ENCODE measurements at regions not wholly inside any gene's neighbourhood (a gene's known extent, or its start where the extent isn't known, plus 50 kb on each side); places are given as distances from the start of the nearest gene placed in this dataset.

DNA sequence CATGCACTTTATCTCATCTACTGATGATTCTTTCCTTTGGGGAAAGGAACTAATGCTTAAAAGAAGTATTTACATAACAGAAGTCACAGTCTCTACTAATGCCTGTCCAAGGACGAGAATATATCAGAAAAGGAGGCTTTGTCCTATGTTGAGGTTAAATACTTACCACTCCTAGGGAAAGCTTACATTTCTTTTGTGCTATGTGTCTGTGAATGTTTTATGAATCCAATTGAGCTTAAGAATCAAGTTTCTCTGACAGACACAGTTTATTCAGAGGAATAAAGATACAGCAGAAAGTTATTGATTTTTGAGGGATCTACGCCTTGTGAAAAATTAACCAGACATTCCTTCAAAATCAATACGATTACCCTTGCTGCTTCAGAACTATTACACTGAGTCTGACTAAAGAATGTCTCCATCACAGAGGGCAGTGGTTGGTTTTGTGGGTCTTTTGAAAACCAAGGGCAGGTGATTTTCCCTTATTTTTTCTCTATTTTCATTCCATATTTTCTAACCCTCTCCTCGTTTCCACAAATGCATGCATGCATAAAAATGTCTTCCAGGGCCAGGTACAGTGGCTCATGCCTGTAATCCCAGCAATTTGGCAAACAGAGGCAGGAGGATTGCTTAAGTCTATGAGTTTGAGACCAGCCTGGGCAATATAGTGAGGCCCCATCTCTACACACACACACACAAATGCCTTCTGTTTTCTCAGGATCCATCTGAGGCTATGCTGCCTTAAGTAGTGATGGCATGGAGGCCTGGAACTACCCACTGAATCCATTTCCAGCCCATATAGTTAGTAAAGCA lies 1095.1 kb downstream of the GALC start (continued):
- TF ChIP-seq, protein P1, sequence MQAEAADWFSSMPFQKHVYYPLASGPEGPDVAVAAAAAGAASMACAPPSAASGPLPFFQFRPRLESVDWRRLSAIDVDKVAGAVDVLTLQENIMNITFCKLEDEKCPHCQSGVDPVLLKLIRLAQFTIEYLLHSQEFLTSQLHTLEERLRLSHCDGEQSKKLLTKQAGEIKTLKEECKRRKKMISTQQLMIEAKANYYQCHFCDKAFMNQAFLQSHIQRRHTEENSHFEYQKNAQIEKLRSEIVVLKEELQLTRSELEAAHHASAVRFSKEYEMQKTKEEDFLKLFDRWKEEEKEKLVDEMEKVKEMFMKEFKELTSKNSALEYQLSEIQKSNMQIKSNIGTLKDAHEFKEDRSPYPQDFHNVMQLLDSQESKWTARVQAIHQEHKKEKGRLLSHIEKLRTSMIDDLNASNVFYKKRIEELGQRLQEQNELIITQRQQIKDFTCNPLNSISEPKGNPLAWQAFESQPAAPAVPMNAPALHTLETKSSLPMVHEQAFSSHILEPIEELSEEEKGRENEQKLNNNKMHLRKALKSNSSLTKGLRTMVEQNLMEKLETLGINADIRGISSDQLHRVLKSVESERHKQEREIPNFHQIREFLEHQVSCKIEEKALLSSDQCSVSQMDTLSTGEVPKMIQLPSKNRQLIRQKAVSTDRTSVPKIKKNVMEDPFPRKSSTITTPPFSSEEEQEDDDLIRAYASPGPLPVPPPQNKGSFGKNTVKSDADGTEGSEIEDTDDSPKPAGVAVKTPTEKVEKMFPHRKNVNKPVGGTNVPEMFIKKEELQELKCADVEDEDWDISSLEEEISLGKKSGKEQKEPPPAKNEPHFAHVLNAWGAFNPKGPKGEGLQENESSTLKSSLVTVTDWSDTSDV (CRISPR knock-in tag; IDR thresholded peaks at IDR 0.05) = no peak
- TF ChIP-seq PAF1 (CRISPR knock-in tag; IDR thresholded peaks at IDR 0.05) (no peak), ZFYVE20 (CRISPR knock-in tag; IDR thresholded peaks at IDR 0.05; ENCODE audit: borderline replicate concordance, low read depth) (no peak), DNMT1 (CRISPR knock-in tag; IDR thresholded peaks at IDR 0.05) (no peak), RCOR2 (CRISPR knock-in tag; IDR thresholded peaks at IDR 0.05) (no peak; the same call in 1 of the 2 replicates), RARG (CRISPR knock-in tag; IDR thresholded peaks at IDR 0.05; ENCODE audit: low read depth) (no peak)
- TF ChIP-seq, protein P2, sequence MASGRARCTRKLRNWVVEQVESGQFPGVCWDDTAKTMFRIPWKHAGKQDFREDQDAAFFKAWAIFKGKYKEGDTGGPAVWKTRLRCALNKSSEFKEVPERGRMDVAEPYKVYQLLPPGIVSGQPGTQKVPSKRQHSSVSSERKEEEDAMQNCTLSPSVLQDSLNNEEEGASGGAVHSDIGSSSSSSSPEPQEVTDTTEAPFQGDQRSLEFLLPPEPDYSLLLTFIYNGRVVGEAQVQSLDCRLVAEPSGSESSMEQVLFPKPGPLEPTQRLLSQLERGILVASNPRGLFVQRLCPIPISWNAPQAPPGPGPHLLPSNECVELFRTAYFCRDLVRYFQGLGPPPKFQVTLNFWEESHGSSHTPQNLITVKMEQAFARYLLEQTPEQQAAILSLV (CRISPR knock-in tag; IDR thresholded peaks at IDR 0.05; ENCODE audit: borderline replicate concordance) = no peak
- TF ChIP-seq, protein P3, sequence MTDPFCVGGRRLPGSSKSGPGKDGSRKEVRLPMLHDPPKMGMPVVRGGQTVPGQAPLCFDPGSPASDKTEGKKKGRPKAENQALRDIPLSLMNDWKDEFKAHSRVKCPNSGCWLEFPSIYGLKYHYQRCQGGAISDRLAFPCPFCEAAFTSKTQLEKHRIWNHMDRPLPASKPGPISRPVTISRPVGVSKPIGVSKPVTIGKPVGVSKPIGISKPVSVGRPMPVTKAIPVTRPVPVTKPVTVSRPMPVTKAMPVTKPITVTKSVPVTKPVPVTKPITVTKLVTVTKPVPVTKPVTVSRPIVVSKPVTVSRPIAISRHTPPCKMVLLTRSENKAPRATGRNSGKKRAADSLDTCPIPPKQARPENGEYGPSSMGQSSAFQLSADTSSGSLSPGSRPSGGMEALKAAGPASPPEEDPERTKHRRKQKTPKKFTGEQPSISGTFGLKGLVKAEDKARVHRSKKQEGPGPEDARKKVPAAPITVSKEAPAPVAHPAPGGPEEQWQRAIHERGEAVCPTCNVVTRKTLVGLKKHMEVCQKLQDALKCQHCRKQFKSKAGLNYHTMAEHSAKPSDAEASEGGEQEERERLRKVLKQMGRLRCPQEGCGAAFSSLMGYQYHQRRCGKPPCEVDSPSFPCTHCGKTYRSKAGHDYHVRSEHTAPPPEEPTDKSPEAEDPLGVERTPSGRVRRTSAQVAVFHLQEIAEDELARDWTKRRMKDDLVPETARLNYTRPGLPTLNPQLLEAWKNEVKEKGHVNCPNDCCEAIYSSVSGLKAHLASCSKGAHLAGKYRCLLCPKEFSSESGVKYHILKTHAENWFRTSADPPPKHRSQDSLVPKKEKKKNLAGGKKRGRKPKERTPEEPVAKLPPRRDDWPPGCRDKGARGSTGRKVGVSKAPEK (CRISPR knock-in tag; IDR thresholded peaks at IDR 0.05; ENCODE audit: borderline replicate concordance) = no peak
- TF ChIP-seq, protein P4, sequence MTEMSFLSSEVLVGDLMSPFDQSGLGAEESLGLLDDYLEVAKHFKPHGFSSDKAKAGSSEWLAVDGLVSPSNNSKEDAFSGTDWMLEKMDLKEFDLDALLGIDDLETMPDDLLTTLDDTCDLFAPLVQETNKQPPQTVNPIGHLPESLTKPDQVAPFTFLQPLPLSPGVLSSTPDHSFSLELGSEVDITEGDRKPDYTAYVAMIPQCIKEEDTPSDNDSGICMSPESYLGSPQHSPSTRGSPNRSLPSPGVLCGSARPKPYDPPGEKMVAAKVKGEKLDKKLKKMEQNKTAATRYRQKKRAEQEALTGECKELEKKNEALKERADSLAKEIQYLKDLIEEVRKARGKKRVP (CRISPR knock-in tag; IDR thresholded peaks at IDR 0.05) = no peak
- TF ChIP-seq, protein P5, sequence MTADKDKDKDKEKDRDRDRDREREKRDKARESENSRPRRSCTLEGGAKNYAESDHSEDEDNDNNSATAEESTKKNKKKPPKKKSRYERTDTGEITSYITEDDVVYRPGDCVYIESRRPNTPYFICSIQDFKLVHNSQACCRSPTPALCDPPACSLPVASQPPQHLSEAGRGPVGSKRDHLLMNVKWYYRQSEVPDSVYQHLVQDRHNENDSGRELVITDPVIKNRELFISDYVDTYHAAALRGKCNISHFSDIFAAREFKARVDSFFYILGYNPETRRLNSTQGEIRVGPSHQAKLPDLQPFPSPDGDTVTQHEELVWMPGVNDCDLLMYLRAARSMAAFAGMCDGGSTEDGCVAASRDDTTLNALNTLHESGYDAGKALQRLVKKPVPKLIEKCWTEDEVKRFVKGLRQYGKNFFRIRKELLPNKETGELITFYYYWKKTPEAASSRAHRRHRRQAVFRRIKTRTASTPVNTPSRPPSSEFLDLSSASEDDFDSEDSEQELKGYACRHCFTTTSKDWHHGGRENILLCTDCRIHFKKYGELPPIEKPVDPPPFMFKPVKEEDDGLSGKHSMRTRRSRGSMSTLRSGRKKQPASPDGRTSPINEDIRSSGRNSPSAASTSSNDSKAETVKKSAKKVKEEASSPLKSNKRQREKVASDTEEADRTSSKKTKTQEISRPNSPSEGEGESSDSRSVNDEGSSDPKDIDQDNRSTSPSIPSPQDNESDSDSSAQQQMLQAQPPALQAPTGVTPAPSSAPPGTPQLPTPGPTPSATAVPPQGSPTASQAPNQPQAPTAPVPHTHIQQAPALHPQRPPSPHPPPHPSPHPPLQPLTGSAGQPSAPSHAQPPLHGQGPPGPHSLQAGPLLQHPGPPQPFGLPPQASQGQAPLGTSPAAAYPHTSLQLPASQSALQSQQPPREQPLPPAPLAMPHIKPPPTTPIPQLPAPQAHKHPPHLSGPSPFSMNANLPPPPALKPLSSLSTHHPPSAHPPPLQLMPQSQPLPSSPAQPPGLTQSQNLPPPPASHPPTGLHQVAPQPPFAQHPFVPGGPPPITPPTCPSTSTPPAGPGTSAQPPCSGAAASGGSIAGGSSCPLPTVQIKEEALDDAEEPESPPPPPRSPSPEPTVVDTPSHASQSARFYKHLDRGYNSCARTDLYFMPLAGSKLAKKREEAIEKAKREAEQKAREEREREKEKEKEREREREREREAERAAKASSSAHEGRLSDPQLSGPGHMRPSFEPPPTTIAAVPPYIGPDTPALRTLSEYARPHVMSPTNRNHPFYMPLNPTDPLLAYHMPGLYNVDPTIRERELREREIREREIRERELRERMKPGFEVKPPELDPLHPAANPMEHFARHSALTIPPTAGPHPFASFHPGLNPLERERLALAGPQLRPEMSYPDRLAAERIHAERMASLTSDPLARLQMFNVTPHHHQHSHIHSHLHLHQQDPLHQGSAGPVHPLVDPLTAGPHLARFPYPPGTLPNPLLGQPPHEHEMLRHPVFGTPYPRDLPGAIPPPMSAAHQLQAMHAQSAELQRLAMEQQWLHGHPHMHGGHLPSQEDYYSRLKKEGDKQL (CRISPR knock-in tag; IDR thresholded peaks at IDR 0.05; ENCODE audit: low read depth) = no peak
